RPMI7951 (cell line): ENCODE measurements at regions not wholly inside any gene's neighbourhood (a gene's known extent, or its start where the extent isn't known, plus 50 kb on each side); places are given as distances from the start of the nearest gene placed in this dataset.
"Not testable (repeated sequence)": the region's sequence is repeated elsewhere in the genome, so short reads cannot be mapped to it uniquely, and the experiment has no call there.

Experiments used
- DNase-seq: peaks from one replicate; pipeline ENCODE4 v3.0.0-alpha.2; 2012; ENCODE audit warnings: low read depth

GRCh38 chr6:28802417-28803336 lies 121.1 kb downstream of the TRIM27 start:
- peak; percentile 53 for DNase-seq

- DNase-seq, result no peak
These were observed 120.5 kb downstream of the TRIM27 start for GRCh38 chr6:28803337-28803709.

- DNase-seq, result peak; percentile 63
These were observed 116.0 kb downstream of the TRIM27 start for GRCh38 chr6:28807682-28808280.

GRCh38 chr6:28808383-28808782 lies 115.4 kb downstream of the TRIM27 start:
- peak; percentile 22 for DNase-seq

GRCh38 chr6:28809947-28810658 lies 113.7 kb downstream of the TRIM27 start:
- no peak for DNase-seq

- DNase-seq, result no peak
These were observed 113.1 kb downstream of the TRIM27 start for GRCh38 chr6:28810659-28811053.

- no peak for DNase-seq
These were observed 111.9 kb downstream of the TRIM27 start for GRCh38 chr6:28811873-28812272.

GRCh38 chr6:28812778-28813569 lies 110.8 kb downstream of the TRIM27 start:
- no peak for DNase-seq

- no peak for DNase-seq
These were observed 109.5 kb downstream of the TRIM27 start for GRCh38 chr6:28814032-28814976.

- DNase-seq, result no peak
These were observed 107.4 kb downstream of the TRIM27 start for GRCh38 chr6:28816339-28816908.

- peak; percentile 54 for DNase-seq
These were observed 106.6 kb downstream of the TRIM27 start for GRCh38 chr6:28816909-28817807.

GRCh38 chr6:28817808-28818145 lies 106.0 kb downstream of the TRIM27 start:
- DNase-seq, result no peak

- no peak for DNase-seq
These were observed 98.7 kb downstream of the TRIM27 start for GRCh38 chr6:28824793-28825731.

GRCh38 chr6:28825732-28826293 lies 98.0 kb downstream of the TRIM27 start:
- no peak for DNase-seq

- DNase-seq, result not testable (repeated sequence)
These were observed 92.1 kb downstream of the TRIM27 start for GRCh38 chr6:28831683-28832082.

GRCh38 chr6:28836703-28837102 lies 87.1 kb downstream of the TRIM27 start:
- DNase-seq, result not testable (repeated sequence)

GRCh38 chr6:28838289-28838633 lies 85.5 kb downstream of the TRIM27 start:
- peak; percentile 63 for DNase-seq
